HG02571 (cell line): ENCODE measurements at regions not wholly inside any gene's neighbourhood (a gene's known extent, or its start where the extent isn't known, plus 50 kb on each side); places are given as distances from the start of the nearest gene placed in this dataset.
"Not testable (repeated sequence)": the region's sequence is repeated elsewhere in the genome, so short reads cannot be mapped to it uniquely, and the experiment has no call there.

Source experiments
- ATAC-seq: cut with Tn5 transposase; IDR thresholded peaks from one replicate; pipeline ENCODE4 v1.9.1; 2021; ENCODE audit warnings: mild to moderate bottlenecking, moderate library complexity; ENCODE audit not compliant: unreplicated experiment

GRCh38 chr2:182630207-182630606, 85.8 kb upstream of the DNAJC10 start:
- ATAC-seq = no peak

GRCh38 chr2:182631299-182631698, 84.8 kb upstream of the DNAJC10 start:
- no peak for ATAC-seq

DNA sequence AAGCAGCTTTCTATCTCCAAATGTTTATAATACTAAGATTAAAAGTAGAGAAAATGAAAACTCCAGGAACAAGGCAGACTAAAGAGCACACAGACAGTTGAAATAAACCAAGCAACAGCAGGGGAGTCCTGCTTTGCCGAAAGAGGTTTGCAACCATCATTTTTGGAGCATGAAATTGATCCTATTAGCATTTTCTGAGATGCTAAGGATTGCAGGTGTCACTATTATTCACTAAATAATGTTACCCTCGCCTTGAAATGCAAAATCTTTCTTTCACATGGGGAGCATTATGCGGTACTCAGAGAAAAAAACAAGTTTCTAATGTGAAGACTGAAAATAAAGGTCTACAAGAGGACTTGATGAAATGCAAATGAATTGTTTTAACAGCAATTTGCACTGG, 81.7 kb upstream of the DNAJC10 start:
- ATAC-seq = no peak

DNA sequence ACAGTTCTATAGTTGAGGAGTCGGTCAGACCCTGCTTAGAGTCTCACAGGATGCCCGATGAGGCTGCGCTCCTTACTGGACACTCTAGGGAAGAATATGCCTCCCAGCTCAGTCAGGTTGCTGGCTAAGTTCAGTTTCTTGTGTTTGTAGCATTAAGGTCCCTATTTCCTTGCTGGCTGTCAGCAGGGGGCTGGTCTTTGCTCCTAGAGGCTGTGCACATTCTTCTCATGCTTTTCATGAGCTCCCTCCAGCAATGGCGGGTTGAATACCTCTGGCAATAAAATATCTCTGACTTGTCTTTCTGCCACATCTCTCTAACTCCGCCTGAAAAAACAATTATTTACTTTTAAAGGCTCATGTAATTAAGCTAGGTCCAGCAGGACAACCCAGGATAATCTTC, 79.4 kb upstream of the DNAJC10 start:
- ATAC-seq = no peak

GRCh38 chr2:182638667-182639066, 77.4 kb upstream of the DNAJC10 start:
- no peak for ATAC-seq

DNA sequence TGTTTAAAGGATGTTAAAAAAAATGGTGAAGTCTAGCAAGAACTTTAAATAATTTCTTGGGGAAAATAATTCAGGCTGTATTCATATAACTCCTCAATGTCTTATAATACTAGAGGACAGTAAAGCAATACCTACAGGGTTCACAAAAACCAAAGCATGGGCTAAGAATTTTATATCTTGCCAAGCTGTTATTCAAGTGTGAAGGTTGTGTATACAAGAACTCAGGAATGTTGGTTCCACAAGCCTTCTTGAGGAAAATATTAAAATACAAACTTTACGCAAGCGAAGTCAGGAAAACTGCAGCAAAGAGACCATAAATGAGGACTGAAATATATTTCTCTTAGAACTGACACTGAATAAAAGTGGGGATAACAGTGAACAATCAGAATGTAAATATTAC, 76.1 kb upstream of the DNAJC10 start:
- ATAC-seq = no peak

GRCh38 chr2:182642328-182642727, 73.7 kb upstream of the DNAJC10 start:
- peak; percentile 100 for ATAC-seq

GRCh38 chr2:182646763-182647498, 69.1 kb upstream of the DNAJC10 start:
- no peak for ATAC-seq

DNA sequence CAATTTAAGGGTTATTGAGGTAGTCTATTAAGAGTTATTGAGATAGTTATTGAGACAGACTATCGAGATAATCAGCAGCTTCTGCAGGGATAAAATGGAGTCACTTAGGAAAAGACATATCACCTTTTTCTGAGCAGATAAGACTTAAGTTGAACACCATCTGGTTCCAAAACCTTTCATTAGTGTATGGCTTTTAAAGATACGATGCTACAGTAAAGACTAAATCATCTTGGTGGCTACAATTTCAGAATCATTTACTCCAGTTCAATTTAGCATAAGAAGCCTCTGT, 68.6 kb upstream of the DNAJC10 start:
- no peak for ATAC-seq

DNA sequence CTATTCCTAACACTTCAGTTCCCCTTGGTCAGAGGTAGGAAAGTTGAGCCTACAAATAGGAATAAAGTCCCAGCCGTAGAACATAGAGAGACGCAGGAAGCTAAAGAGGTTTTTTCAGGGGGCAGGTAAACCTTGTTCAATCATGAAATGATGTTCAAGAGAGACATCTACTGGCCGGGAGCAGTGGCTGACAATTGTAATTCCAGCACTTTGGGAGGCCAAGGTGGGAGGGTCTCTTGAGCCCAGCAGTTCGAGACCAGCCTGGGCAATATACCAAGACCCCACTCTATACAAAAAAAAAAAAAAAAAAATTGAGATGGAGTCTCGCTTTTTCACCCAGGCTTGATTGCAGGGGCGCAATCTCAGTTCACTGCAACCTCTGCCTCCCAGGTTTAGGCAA, 66.7 kb upstream of the DNAJC10 start:
- no peak for ATAC-seq

- ATAC-seq = no peak
These were observed 65.4 kb upstream of the DNAJC10 start for GRCh38 chr2:182650704-182651103.

GRCh38 chr2:182652326-182652725, 63.7 kb upstream of the DNAJC10 start:
- ATAC-seq = no peak

- no peak for ATAC-seq
These were observed 60.3 kb upstream of the DNAJC10 start for GRCh38 chr2:182655750-182656149.

- ATAC-seq = no peak
These were observed 51.8 kb upstream of the DNAJC10 start for GRCh38 chr2:182664212-182664611.

DNA sequence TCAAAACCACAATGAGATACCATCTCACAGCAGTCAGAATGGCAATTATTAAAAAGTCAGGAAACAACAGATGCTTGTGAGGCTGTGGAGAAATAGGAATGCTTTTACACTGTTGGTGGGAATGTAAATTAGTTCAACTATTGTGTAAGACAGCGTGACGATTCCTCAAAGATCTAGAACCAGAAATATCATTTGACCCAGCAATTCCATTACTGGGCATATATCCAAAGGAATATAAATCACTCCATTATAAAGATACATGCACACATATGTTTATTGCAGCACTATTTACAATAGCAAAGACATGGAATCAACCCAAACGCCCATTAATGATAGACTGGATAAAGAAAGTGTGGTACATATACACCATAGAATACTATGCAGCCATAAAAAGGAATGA, 50.6 kb upstream of the DNAJC10 start:
- ATAC-seq = not testable (repeated sequence)
